ENCODE measurements at regions not wholly inside any gene's neighbourhood (a gene's known extent, or its start where the extent isn't known, plus 50 kb on each side); places are given as distances from the start of the nearest gene placed in this dataset.

DNA sequence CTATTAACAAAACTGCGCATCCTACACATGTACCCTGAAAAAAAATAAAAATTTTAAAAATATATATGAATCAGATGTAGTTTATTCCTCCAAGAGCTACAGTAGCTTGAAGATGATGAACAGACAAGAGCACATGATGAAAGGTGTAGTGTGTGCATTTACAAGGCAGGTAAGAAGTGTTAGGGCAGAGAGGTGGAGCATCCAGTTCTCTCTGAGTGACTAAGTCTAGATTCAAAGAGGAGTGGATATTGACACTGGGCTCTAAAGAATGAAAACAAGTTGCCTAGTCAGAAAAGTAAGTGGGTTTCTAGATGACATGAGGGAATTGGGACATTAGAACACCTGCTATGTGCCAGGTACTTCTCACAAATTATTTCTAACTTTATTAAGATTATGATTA, 76.0 kb upstream of the CARD18 start:
- no peak overlapping the region for H3K9ac ChIP-seq (ENCODE audit: insufficient read length)
- no peak overlapping the region for H3K4me3 ChIP-seq
- TF ChIP-seq EZH2 (IDR thresholded peaks at IDR 0.05) (no peak), FOXP2 (optimal IDR thresholded peaks at IDR 0.05; ENCODE audit: control extremely low read depth, extremely low read length, insufficient read depth) (no peak), POLR2AphosphoS5 (IDR thresholded peaks at IDR 0.05; ENCODE audit: borderline replicate concordance, low read depth, low read length) (no peak)
- no peaks in the 10 kb centered on the region for H3K9me3 ChIP-seq (ENCODE audit: low read depth, low read length)
- no peak for DNase-seq (ENCODE audit: low read depth, low spot score)
- H3K27ac ChIP-seq: no peak overlapping the region
- H3K36me3 ChIP-seq (ENCODE audit: insufficient read depth, low read length): no peaks in the 10 kb centered on the region

DNA sequence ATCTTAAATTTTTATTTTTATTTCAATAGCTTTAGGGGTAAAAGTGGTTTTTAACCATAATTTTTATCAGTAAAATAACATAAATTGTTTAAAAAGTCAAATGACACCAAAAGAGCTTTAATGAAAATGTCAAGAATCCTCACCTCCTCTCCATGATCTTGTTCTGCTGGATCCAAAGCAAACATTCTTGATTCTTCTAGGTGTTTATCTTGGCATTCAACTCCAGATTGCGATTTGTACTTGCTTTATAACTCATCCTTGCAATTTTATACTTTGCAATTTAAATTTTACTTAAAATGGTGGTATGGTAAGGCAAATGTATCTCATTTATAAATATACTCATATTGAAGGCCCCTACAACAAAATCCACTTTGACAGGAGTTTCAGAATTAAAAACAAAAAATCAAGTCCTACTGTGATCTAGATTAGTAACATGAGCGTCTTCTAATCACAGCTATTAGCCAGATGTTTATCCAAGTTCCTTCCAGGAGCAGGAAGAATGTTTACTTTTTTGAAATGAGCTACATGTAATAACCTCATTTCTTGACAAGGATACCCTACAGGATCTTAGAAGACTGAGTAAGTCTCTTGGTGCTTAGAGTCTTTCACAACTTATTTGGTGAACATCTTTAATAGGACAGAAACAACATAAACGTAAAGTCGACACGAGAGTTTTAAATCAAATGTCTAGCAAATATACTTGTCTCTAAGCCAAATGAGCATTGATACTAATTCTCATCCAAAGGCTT, 72.4 kb upstream of the CARD18 start:
- H3K9ac ChIP-seq (ENCODE audit: insufficient read length): no peak overlapping the region
- no peaks in the 10 kb centered on the region for H3K36me3 ChIP-seq (ENCODE audit: insufficient read depth, low read length)
- no peaks in the 10 kb centered on the region for H3K9me3 ChIP-seq (ENCODE audit: low read depth, low read length)
- TF ChIP-seq FOXP2 (optimal IDR thresholded peaks at IDR 0.05; ENCODE audit: control extremely low read depth, extremely low read length, insufficient read depth) (no peak), POLR2AphosphoS5 (IDR thresholded peaks at IDR 0.05; ENCODE audit: borderline replicate concordance, low read depth, low read length) (no peak), EZH2 (IDR thresholded peaks at IDR 0.05) (no peak)
- 0 out of 2 replicates have a peak overlapping the region, but pooled peaks have one; percentile 5 for H3K4me3 ChIP-seq
- no peak for DNase-seq (ENCODE audit: low read depth, low spot score)
- no peak overlapping the region for H3K27ac ChIP-seq

DNA sequence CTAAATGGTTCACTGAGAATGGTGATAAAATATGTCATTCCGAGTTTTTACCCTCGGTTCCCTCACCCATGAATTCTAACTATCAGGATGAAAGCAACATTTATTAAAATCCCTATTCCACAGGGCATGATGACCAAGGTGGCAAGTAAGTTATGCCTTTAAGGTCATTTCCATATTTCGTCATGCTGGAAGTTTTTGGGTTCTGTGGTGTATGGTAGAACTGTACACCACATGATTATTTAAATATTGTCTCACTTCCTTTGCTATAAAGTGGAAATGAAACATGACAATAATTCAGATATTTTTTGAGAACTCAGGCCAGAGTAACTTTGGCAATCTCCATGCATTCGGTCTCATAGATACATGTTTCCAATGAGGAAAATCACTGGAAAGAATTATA, 68.5 kb upstream of the CARD18 start:
- Histone ChIP-seq H3K27ac (no peak overlapping the region), H3K4me3 (no peak overlapping the region), H3K9ac (ENCODE audit: insufficient read length) (no peak overlapping the region), H3K36me3 (ENCODE audit: insufficient read depth, low read length) (no peaks in the 10 kb centered on the region), H3K9me3 (ENCODE audit: low read depth, low read length) (no peaks in the 10 kb centered on the region)
- TF ChIP-seq FOXP2 (optimal IDR thresholded peaks at IDR 0.05; ENCODE audit: control extremely low read depth, extremely low read length, insufficient read depth) (no peak), POLR2AphosphoS5 (IDR thresholded peaks at IDR 0.05; ENCODE audit: borderline replicate concordance, low read depth, low read length) (no peak), EZH2 (IDR thresholded peaks at IDR 0.05) (no peak)
- DNase-seq (ENCODE audit: low read depth, low spot score): no peak

DNA sequence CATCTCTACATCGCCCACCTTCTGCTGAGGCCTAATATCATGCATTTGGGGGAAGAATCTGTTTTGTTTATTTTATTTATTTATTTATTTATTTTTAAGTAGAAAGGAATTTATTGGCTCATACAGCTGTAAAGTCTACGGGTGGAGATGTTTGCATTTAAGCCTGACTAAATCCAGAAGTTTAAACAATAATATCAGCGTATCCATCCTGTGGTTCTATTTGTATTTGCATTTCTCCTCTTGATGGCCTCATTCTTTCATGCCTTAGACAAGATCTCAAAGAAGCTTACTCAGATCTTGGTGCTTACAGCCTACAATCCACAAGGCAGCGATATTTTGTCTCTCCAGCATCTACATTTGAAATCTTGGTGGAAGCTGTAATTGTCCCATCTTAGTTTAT, 67.1 kb upstream of the CARD18 start:
- no peak overlapping the region for H3K9ac ChIP-seq (ENCODE audit: insufficient read length)
- no peak for DNase-seq (ENCODE audit: low read depth, low spot score)
- no peaks in the 10 kb centered on the region for H3K36me3 ChIP-seq (ENCODE audit: insufficient read depth, low read length)
- no peaks in the 10 kb centered on the region for H3K9me3 ChIP-seq (ENCODE audit: low read depth, low read length)
- TF ChIP-seq POLR2AphosphoS5 (IDR thresholded peaks at IDR 0.05; ENCODE audit: borderline replicate concordance, low read depth, low read length): no peak
- no peak for TF ChIP-seq EZH2 (IDR thresholded peaks at IDR 0.05)
- TF ChIP-seq FOXP2 (optimal IDR thresholded peaks at IDR 0.05; ENCODE audit: control extremely low read depth, extremely low read length, insufficient read depth): no peak
- no peak overlapping the region for H3K27ac ChIP-seq
- no peak overlapping the region for H3K4me3 ChIP-seq

DNA sequence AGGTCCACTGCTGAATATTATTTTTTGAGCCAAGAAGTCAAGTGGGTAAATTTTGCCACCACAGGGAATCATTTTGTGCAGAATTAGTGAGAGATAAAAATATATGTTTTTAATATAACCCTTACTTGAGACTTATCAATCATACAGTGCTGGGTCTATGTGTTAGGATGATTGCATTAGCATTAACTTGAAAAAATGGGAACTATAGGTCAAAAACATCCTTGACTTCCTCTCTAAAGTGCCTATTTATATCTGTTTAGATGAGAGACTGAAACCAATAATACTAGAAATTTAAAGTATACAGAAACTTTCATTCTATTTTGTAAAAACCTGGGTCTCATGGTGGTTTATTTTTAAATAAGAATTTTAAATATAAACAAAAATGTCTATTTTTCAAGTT, 65.1 kb upstream of the CARD18 start:
- no peak for DNase-seq (ENCODE audit: low read depth, low spot score)
- no peaks in the 10 kb centered on the region for H3K36me3 ChIP-seq (ENCODE audit: insufficient read depth, low read length)
- no peaks in the 10 kb centered on the region for H3K9me3 ChIP-seq (ENCODE audit: low read depth, low read length)
- TF ChIP-seq FOXP2 (optimal IDR thresholded peaks at IDR 0.05; ENCODE audit: control extremely low read depth, extremely low read length, insufficient read depth): no peak
- no peak for TF ChIP-seq POLR2AphosphoS5 (IDR thresholded peaks at IDR 0.05; ENCODE audit: borderline replicate concordance, low read depth, low read length)
- TF ChIP-seq EZH2 (IDR thresholded peaks at IDR 0.05): no peak
- H3K27ac ChIP-seq: no peak overlapping the region
- no peak overlapping the region for H3K4me3 ChIP-seq
- no peak overlapping the region for H3K9ac ChIP-seq (ENCODE audit: insufficient read length)

DNA sequence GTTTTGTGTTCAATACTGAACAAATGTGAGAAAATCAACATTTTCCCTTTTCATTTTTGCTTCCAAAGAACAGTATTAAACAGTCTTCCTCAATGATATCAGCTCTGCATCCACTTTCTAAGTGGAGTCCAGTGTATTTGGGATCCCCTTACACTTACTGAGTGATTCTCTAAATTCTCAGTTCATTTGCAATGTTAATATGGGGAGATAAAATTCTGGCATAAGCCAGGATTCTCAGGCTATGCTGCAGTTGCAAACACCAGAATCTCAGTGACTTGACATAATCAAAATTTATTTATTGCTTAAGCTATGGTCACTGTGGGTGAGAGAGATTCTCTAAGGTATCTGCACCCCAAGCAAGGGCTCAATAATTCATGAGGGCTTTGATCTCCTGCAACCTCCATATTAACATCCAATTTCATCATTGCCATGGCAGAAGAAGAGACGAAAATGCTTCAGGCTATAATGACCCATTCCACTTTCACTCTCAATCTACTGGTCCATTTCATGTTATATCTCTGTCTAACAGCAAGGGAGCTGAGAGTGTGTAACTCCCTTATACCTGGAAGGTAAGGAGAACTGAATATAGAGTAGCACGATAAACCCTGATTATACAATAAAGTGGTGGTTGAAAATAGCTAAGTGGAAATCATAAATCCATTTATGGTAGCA, 64.1 kb upstream of the CARD18 start:
- no peak overlapping the region for H3K27ac ChIP-seq
- DNase-seq (ENCODE audit: low read depth, low spot score): no peak
- no peaks in the 10 kb centered on the region for H3K36me3 ChIP-seq (ENCODE audit: insufficient read depth, low read length)
- no peaks in the 10 kb centered on the region for H3K9me3 ChIP-seq (ENCODE audit: low read depth, low read length)
- no peak overlapping the region for H3K4me3 ChIP-seq
- H3K9ac ChIP-seq (ENCODE audit: insufficient read length): no peak overlapping the region
- TF ChIP-seq POLR2AphosphoS5 (IDR thresholded peaks at IDR 0.05; ENCODE audit: borderline replicate concordance, low read depth, low read length) (no peak), FOXP2 (optimal IDR thresholded peaks at IDR 0.05; ENCODE audit: control extremely low read depth, extremely low read length, insufficient read depth) (no peak)

DNA sequence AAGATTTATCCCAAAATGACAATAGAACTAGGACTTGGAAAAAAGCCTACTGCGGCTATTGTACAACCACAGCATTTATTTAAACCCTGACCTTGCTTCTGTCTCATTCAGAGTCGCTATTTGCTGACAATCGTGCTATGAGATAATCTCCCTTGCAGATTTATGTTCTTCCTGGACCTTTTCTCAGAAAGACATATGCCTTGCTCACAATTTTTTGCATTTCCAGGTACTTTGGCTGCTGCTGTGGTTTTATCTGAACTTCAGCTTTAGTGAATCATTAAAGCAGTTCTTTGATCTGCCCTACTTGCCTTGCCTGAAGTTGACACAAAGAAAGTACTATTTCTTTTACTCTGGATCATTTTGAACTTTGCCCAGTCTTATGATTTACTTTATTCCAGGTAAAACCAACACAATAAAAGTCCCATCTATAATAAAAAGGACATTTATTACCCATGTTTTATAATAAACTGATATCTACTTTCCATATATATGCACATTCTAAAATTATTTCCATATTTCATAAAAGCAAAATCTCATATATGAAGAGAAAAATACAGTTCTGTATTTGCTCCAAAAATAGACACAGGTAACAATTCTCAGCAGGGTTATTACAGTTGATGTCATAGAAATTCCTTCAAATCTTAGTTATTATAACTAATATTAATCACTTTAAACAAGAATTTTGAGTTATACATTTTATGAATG, 63.4 kb upstream of the CARD18 start:
- H3K4me3 ChIP-seq: no peak overlapping the region
- no peak overlapping the region for H3K27ac ChIP-seq
- H3K9ac ChIP-seq (ENCODE audit: insufficient read length): no peak overlapping the region
- no peaks in the 10 kb centered on the region for H3K36me3 ChIP-seq (ENCODE audit: insufficient read depth, low read length)
- no peaks in the 10 kb centered on the region for H3K9me3 ChIP-seq (ENCODE audit: low read depth, low read length)
- no peak for DNase-seq (ENCODE audit: low read depth, low spot score)
- TF ChIP-seq FOXP2 (optimal IDR thresholded peaks at IDR 0.05; ENCODE audit: control extremely low read depth, extremely low read length, insufficient read depth) (no peak), EZH2 (IDR thresholded peaks at IDR 0.05) (no peak), POLR2AphosphoS5 (IDR thresholded peaks at IDR 0.05; ENCODE audit: borderline replicate concordance, low read depth, low read length) (no peak)

DNA sequence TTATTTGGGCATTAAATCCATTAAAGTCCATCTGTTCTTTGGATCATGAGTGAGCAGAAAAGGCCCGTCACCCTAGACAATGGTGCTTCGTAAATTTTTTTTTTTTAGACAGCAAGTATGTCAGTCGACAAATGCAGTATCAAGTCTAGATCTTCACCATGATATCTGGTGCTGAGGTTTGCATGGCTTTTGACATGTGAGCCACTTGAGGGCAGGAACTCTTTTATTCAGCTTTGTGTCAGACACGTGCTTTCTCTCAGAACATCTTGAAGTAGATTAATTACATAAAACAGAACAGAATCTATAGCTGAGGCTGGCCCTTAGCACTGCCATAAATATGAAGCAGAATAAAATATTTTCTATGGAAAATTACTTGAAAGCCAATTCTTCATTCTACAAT, 62.9 kb upstream of the CARD18 start:
- Histone ChIP-seq H3K36me3 (ENCODE audit: insufficient read depth, low read length) (no peaks in the 10 kb centered on the region), H3K9me3 (ENCODE audit: low read depth, low read length) (no peaks in the 10 kb centered on the region), H3K9ac (ENCODE audit: insufficient read length) (no peak overlapping the region), H3K4me3 (no peak overlapping the region), H3K27ac (no peak overlapping the region)
- no peak for TF ChIP-seq FOXP2 (optimal IDR thresholded peaks at IDR 0.05; ENCODE audit: control extremely low read depth, extremely low read length, insufficient read depth)
- TF ChIP-seq EZH2 (IDR thresholded peaks at IDR 0.05): no peak
- no peak for TF ChIP-seq POLR2AphosphoS5 (IDR thresholded peaks at IDR 0.05; ENCODE audit: borderline replicate concordance, low read depth, low read length)
- DNase-seq (ENCODE audit: low read depth, low spot score): no peak
